ENCODE measurements at regions not wholly inside any gene's neighbourhood (a gene's known extent, or its start where the extent isn't known, plus 50 kb on each side); places are given as distances from the start of the nearest gene placed in this dataset.

DNA sequence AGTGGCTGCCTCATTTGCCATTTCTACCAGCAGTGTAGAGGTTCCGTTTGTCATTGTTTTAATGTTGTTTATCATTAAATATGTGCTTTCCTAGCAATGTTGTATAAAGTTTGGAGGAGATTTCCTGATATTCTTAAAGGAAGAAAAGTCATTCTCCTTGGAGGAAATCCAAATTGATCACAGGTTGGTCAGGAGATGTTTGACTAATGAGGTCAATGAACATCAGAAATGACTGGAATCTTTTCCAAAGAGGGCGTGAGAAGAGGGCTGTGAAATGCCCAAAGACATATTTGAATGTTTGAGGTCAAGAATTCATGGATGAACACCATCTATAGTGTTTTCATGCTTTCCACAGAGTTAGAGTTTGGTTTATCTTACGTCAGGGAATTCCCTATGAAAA is 471.3 kb downstream of the MAT2B start:
- no peak for DNase-seq (ENCODE audit: low spot score)
- in situ Hi-C loops (cut with MboI; ENCODE audit: low pct_unique_long_range_greater_than_20kb, low sequenced_read_pairs, unreplicated experiment): no loop called here

DNA sequence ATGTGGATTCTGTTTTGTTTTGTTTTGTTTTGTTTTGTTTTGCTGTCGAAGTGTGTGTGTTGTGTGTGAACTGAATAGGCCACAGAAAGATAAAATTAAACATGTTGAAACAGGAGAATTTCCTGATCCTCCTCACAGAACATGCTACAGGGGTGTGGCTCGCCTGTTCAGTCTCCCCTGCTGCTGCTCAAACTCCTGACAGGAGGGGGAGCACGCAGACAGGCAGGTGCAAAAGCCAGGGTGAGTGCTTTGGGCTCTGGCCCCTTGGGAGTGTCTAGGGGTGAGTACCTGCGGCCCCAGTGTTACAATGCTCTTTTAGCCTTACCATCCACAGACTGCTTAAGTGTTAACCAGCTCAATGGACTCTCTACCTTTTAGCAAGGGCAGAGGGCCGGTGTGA is 473.5 kb downstream of the MAT2B start:
- TF ChIP-seq, protein P1, sequence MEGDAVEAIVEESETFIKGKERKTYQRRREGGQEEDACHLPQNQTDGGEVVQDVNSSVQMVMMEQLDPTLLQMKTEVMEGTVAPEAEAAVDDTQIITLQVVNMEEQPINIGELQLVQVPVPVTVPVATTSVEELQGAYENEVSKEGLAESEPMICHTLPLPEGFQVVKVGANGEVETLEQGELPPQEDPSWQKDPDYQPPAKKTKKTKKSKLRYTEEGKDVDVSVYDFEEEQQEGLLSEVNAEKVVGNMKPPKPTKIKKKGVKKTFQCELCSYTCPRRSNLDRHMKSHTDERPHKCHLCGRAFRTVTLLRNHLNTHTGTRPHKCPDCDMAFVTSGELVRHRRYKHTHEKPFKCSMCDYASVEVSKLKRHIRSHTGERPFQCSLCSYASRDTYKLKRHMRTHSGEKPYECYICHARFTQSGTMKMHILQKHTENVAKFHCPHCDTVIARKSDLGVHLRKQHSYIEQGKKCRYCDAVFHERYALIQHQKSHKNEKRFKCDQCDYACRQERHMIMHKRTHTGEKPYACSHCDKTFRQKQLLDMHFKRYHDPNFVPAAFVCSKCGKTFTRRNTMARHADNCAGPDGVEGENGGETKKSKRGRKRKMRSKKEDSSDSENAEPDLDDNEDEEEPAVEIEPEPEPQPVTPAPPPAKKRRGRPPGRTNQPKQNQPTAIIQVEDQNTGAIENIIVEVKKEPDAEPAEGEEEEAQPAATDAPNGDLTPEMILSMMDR (IDR thresholded peaks at IDR 0.05; ENCODE audit: extremely low read depth, insufficient read depth, missing control alignments): peak; percentile 17
- no peak for DNase-seq (ENCODE audit: low spot score)
- in situ Hi-C loops (cut with MboI; ENCODE audit: low pct_unique_long_range_greater_than_20kb, low sequenced_read_pairs, unreplicated experiment): no loop called here

More for the DNA sequence above, 471.3 kb downstream of the MAT2B start:
- TF ChIP-seq, protein P1 (IDR thresholded peaks at IDR 0.05; ENCODE audit: extremely low read depth, insufficient read depth, missing control alignments): no peak

DNA sequence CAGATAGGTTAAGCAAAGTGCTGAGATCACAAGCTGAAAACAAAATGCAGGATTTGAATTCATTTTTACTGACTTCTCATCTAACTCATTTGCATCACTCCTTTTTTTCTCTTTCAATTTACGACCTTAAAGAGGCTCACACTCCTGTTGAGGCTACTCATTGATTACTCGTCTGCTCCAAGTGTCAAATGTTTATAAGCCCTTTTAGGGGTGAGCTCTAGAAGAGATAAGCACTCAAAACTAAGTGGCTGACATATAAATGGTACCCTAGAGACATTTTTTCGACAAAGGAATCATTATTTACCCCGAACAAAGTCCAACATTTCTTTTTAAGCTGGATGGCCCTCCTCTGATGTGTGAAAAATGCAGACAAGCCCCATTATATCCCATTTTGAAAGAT is 483.1 kb downstream of the MAT2B start:
- DNase-seq (ENCODE audit: low spot score): no peak
- TF ChIP-seq, protein P1 (IDR thresholded peaks at IDR 0.05; ENCODE audit: extremely low read depth, insufficient read depth, missing control alignments): no peak
- in situ Hi-C loops (cut with MboI; ENCODE audit: low pct_unique_long_range_greater_than_20kb, low sequenced_read_pairs, unreplicated experiment): no loop called here

DNA sequence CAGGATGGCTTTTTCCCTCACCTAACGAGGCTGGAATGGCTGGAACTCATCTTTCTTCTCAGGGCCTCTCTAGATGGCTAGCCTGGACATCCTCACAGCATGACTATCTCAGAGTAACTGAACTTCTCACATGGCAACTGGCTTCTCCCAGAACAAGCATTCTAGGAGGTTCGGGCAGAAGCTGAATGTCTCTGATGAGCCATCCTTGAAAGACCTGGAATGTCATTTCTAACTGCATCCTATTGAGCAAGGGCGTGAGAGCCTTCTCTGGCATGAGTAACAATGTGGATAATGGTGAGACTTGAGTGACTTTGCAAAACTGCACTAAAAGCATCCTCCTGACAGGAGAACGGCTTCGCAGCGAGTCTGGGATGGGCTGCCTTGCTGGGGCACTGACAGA is 487.7 kb downstream of the MAT2B start:
- TF ChIP-seq, protein P1 (IDR thresholded peaks at IDR 0.05; ENCODE audit: extremely low read depth, insufficient read depth, missing control alignments): no peak
- DNase-seq (ENCODE audit: low spot score): no peak
- in situ Hi-C loops (cut with MboI; ENCODE audit: low pct_unique_long_range_greater_than_20kb, low sequenced_read_pairs, unreplicated experiment): no loop called here

- TF ChIP-seq, protein P1 (IDR thresholded peaks at IDR 0.05; ENCODE audit: extremely low read depth, insufficient read depth, missing control alignments): no peak
- in situ Hi-C loops (cut with MboI; ENCODE audit: low pct_unique_long_range_greater_than_20kb, low sequenced_read_pairs, unreplicated experiment): no loop called here
- DNase-seq (ENCODE audit: low spot score): no peak
Observed at GRCh38 chr5:163995206-163995605, 489.8 kb downstream of the MAT2B start.

DNA sequence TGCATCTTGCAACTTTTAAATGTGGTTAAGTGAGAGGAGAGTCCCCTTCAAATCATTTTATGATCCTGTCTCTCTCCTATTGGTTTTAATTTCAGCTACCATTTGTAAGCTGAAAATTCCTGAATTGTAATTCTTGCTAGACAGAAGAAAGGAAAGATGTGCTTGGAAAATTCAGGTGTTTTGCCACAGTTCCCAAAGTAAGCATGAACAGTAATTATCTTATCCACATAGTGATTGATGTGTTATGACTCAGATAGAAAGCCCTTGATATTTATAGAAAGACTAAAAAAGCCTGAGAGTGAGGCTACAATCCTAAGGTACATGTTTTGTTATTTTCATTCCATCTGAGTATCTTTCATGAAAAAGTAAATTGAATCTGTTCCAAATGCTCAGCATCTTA is 492.5 kb downstream of the MAT2B start:
- TF ChIP-seq, protein P1 (IDR thresholded peaks at IDR 0.05; ENCODE audit: extremely low read depth, insufficient read depth, missing control alignments): no peak
- in situ Hi-C loops (cut with MboI; ENCODE audit: low pct_unique_long_range_greater_than_20kb, low sequenced_read_pairs, unreplicated experiment): no loop called here
- DNase-seq (ENCODE audit: low spot score): no peak

GRCh38 chr5:164000241-164000640 is 494.8 kb downstream of the MAT2B start:
- in situ Hi-C loops (cut with MboI; ENCODE audit: low pct_unique_long_range_greater_than_20kb, low sequenced_read_pairs, unreplicated experiment): loop anchor here (25.0 kb wide), 1 partner anchor 512 kb away; no protein-coding TSS in a partner anchor
- DNase-seq (ENCODE audit: low spot score): no peak
- TF ChIP-seq, protein P1 (IDR thresholded peaks at IDR 0.05; ENCODE audit: extremely low read depth, insufficient read depth, missing control alignments): no peak
